ENCODE measurements at regions not wholly inside any gene's neighbourhood (a gene's known extent, or its start where the extent isn't known, plus 50 kb on each side); places are given as distances from the start of the nearest gene placed in this dataset.

- Mint-ChIP-seq H3K4me1 (ENCODE audit: low read depth, unreplicated experiment) (peaks cover 9% of the 10 kb centered on the region), H3K9me3 (ENCODE audit: unreplicated experiment) (no peaks in the 10 kb centered on the region), H3K4me3 (ENCODE audit: unreplicated experiment) (no peak overlapping the region), H3K27ac (ENCODE audit: unreplicated experiment) (no peak overlapping the region), H3K27me3 (ENCODE audit: insufficient read depth, unreplicated experiment) (no peaks in the 10 kb centered on the region), H3K36me3 (ENCODE audit: insufficient read depth, unreplicated experiment) (no peaks in the 10 kb centered on the region)
- Histone ChIP-seq H3K36me3 (ENCODE audit: control insufficient read depth, insufficient read depth, low read length) (no peaks in the 10 kb centered on the region), H3K27me3 (replicated peaks; ENCODE audit: control insufficient read depth, insufficient read depth, low read length) (no peaks in the 10 kb centered on the region), H3K4me1 (0 out of 2 replicates have a peak, but pooled peaks cover 8% of the 10 kb centered on the region), H3K9me3 (no peaks in the 10 kb centered on the region), H3K4me3 (ENCODE audit: low read depth, low read length) (no peak overlapping the region)
- intact Hi-C loops (cut with micrococcal nuclease; ENCODE audit: unreplicated experiment), result no loop called here
- POLR2A ChIA-PET, result no interaction called here
- CTCF ChIA-PET, result no interaction called here
- DNase-seq, result no peak
- BruUV-seq (replicated peaks), result no TSS peak
- TF ChIP-seq CTCF (IDR thresholded peaks at IDR 0.05; ENCODE audit: insufficient read depth in 1 of 2, low read depth in 1 of 2, low read length in 1 of 2, severe bottlenecking in 1 of 2, unreplicated experiment in 1 of 2), result no peak
These were observed 120.8 kb downstream of the SMIM20 start for GRCh38 chr4:26034849-26035248.

- no peaks in the 10 kb centered on the region for H3K36me3 ChIP-seq (ENCODE audit: control insufficient read depth, insufficient read depth, low read length)
- CTCF ChIA-PET, result no interaction called here
- intact Hi-C loops (cut with micrococcal nuclease; ENCODE audit: unreplicated experiment), result no loop called here
- no peak overlapping the region for H3K27ac Mint-ChIP-seq (ENCODE audit: unreplicated experiment)
- no peaks in the 10 kb centered on the region for H3K27me3 ChIP-seq (replicated peaks; ENCODE audit: control insufficient read depth, insufficient read depth, low read length)
- H3K36me3 Mint-ChIP-seq (ENCODE audit: insufficient read depth, unreplicated experiment), result no peaks in the 10 kb centered on the region
- POLR2A ChIA-PET, result no interaction called here
- no peak for TF ChIP-seq CTCF (IDR thresholded peaks at IDR 0.05; ENCODE audit: insufficient read depth in 1 of 2, low read depth in 1 of 2, low read length in 1 of 2, severe bottlenecking in 1 of 2, unreplicated experiment in 1 of 2)
- 0 out of 2 replicates have a peak, but pooled peaks cover 8% of the 10 kb centered on the region for H3K4me1 ChIP-seq
- DNase-seq, result no peak
- no peak overlapping the region for H3K4me3 Mint-ChIP-seq (ENCODE audit: unreplicated experiment)
- no peak overlapping the region for H3K4me3 ChIP-seq (ENCODE audit: low read depth, low read length)
- H3K4me1 Mint-ChIP-seq (ENCODE audit: low read depth, unreplicated experiment), result peaks cover 9% of the 10 kb centered on the region
- H3K9me3 ChIP-seq, result no peaks in the 10 kb centered on the region
- H3K27me3 Mint-ChIP-seq (ENCODE audit: insufficient read depth, unreplicated experiment), result no peaks in the 10 kb centered on the region
- H3K9me3 Mint-ChIP-seq (ENCODE audit: unreplicated experiment), result no peaks in the 10 kb centered on the region
- BruUV-seq (replicated peaks), result no TSS peak
These were observed 121.9 kb downstream of the SMIM20 start for GRCh38 chr4:26035921-26036320.

DNA sequence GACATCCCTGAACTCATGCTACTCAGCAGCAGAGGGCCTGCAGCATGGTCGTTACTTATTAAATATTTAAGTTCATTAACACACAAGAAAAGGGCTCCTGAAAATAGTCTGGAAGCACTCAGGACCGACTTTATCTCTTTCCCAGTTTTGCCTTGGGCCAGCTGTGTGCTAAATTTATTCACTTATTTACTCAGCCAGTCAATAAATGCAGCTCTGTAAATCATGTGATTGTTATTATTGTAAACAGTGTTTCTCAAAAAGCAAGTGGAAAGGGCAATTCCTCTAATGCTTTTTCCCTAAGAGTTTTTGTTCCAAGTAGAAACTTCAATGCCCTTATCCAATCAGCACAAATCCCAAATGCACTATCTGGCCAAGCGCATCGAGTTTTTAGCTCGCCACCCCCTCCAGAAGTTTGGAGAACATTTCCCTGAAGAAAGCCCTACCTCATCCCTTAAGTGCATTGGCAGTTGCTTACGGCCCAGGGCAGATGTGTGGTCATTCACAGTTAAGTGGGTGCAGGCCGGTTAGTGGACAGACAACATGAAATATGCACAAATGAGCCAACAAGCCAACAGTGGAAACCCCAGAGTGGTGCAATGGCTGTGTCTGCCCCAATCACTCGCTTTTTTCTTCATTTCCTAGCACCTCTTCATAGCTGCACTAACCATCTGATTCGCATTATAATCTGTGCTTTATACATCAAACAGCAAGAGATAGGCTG, 125.8 kb downstream of the SMIM20 start:
- no peaks in the 10 kb centered on the region for H3K36me3 ChIP-seq (ENCODE audit: control insufficient read depth, insufficient read depth, low read length)
- H3K36me3 Mint-ChIP-seq (ENCODE audit: insufficient read depth, unreplicated experiment), result no peaks in the 10 kb centered on the region
- no peaks in the 10 kb centered on the region for H3K4me1 ChIP-seq
- H3K4me3 ChIP-seq (ENCODE audit: low read depth, low read length), result no peak overlapping the region
- TF ChIP-seq CTCF (IDR thresholded peaks at IDR 0.05; ENCODE audit: insufficient read depth in 1 of 2, low read depth in 1 of 2, low read length in 1 of 2, severe bottlenecking in 1 of 2, unreplicated experiment in 1 of 2), result no peak
- H3K27me3 Mint-ChIP-seq (ENCODE audit: insufficient read depth, unreplicated experiment), result peaks cover 4% of the 10 kb centered on the region
- intact Hi-C loops (cut with micrococcal nuclease; ENCODE audit: unreplicated experiment), result no loop called here
- CTCF ChIA-PET, result interaction anchor here (0.7 kb wide), 1 partner anchor 653 kb away, joined by 3 read pairs; no protein-coding TSS in a partner anchor
- no peak for DNase-seq
- no TSS peak for BruUV-seq (replicated peaks)
- no peaks in the 10 kb centered on the region for H3K27me3 ChIP-seq (replicated peaks; ENCODE audit: control insufficient read depth, insufficient read depth, low read length)
- H3K9me3 Mint-ChIP-seq (ENCODE audit: unreplicated experiment), result no peaks in the 10 kb centered on the region
- no peak overlapping the region for H3K27ac Mint-ChIP-seq (ENCODE audit: unreplicated experiment)
- POLR2A ChIA-PET, result no interaction called here
- no peaks in the 10 kb centered on the region for H3K4me1 Mint-ChIP-seq (ENCODE audit: low read depth, unreplicated experiment)
- H3K4me3 Mint-ChIP-seq (ENCODE audit: unreplicated experiment), result no peak overlapping the region
- H3K9me3 ChIP-seq, result no peaks in the 10 kb centered on the region
